ENCODE measurements at regions not wholly inside any gene's neighbourhood (a gene's known extent, or its start where the extent isn't known, plus 50 kb on each side); places are given as distances from the start of the nearest gene placed in this dataset.

- TF ChIP-seq, protein P1, sequence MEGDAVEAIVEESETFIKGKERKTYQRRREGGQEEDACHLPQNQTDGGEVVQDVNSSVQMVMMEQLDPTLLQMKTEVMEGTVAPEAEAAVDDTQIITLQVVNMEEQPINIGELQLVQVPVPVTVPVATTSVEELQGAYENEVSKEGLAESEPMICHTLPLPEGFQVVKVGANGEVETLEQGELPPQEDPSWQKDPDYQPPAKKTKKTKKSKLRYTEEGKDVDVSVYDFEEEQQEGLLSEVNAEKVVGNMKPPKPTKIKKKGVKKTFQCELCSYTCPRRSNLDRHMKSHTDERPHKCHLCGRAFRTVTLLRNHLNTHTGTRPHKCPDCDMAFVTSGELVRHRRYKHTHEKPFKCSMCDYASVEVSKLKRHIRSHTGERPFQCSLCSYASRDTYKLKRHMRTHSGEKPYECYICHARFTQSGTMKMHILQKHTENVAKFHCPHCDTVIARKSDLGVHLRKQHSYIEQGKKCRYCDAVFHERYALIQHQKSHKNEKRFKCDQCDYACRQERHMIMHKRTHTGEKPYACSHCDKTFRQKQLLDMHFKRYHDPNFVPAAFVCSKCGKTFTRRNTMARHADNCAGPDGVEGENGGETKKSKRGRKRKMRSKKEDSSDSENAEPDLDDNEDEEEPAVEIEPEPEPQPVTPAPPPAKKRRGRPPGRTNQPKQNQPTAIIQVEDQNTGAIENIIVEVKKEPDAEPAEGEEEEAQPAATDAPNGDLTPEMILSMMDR (IDR thresholded peaks at IDR 0.05; ENCODE audit: low read length) = no peak
- TF ChIP-seq EZH2 (IDR thresholded peaks at IDR 0.05; ENCODE audit: borderline replicate concordance, low read length) = no peak
Observed at GRCh38 chr1:199914546-199914945, 113.0 kb upstream of the NR5A2 start.

Data from OCI-LY1 (cell line).